PFSK-1 (cell line): ENCODE measurements at regions not wholly inside any gene's neighbourhood (a gene's known extent, or its start where the extent isn't known, plus 50 kb on each side); places are given as distances from the start of the nearest gene placed in this dataset.

Source experiments
- FOXP2 ChIP-seq: optimal IDR thresholded peaks from 2 replicates; pipeline ENCODE3; 2011; ENCODE audit warnings: borderline replicate concordance, control low read depth, inconsistent platforms; ENCODE audit not compliant: insufficient read depth; ENCODE audit errors: extremely low read length, extremely low read depth
- POLR2AphosphoS5 ChIP-seq: IDR thresholded peaks from 2 replicates; pipeline ENCODE4 v1.6.1; 2012; ENCODE audit warnings: low read depth, mild to moderate bottlenecking, control low read depth, low read length, moderate library complexity

DNA sequence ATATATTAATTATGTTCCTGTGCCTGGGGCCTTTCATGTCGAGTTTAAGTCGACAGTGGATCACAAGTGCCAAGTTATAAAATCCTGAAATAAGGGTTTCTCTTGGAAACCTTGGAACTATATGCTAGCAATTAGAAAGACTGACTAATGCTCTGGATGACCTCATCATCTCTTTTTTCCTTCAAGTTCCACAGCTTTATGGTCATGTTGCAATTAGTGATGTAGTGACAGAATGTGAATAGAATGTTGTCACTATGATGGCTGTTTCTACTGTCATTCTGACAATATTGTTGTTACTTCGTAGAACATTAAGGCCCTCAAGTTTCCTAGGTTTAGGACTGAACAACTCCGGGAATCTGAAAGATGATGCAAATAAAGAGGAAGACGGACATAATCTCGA, 368.0 kb upstream of the SEMA6A start:
- TF ChIP-seq FOXP2 (no peak), POLR2AphosphoS5 (no peak)
